ENCODE measurements at regions not wholly inside any gene's neighbourhood (a gene's known extent, or its start where the extent isn't known, plus 50 kb on each side); places are given as distances from the start of the nearest gene placed in this dataset.
"Not testable (repeated sequence)": the region's sequence is repeated elsewhere in the genome, so short reads cannot be mapped to it uniquely, and the experiment has no call there.

DNA sequence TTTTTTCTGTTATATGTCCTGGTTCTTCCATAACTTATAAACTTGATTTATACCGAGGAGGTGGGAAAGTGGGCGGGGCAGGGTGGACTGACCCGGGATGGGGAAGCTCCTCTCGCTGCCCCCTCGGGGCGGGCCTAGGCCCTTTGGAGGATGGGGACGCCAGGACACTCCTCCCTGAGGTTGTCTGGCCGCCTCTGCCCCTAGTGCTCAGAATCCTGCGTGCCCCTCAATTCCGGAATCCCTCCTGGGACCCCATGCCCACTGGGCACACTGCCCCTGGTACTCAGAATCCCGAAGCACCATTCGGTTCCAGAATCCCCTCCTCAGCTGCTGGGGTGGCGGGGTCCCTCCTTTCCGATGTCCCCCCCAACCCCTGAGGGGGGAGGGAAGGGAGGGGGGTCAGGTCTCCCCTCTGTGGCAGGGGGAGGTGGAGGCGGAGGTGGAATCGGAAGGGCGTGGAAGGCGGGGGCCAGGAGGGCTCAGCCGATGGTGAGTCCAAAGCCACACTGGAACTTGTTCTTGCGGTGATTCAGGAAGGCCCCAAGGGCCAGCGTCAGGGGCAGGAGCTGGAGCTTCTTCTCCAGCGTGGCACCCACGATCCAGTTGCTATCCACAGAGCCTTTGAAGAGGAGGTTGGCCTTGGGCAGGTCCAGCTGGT is 164.0 kb downstream of the POTEH start:
- H3K4me1 ChIP-seq (ENCODE audit: control insufficient read depth in 2 of 2, insufficient read depth in 2 of 2, low read length in 2 of 2); H3K36me3 ChIP-seq (replicated peaks in 1 of 2; ENCODE audit: control extremely low read depth in 1 of 2, control insufficient read depth in 1 of 2, extremely low read depth in 1 of 2, insufficient read depth in 2 of 2, low read length in 1 of 2); H3K4me2 ChIP-seq (replicated peaks; ENCODE audit: low read depth, low read length, poor library complexity, severe bottlenecking); H3K9me3 ChIP-seq (ENCODE audit: control extremely low read depth in 1 of 3, control insufficient read depth in 2 of 3, insufficient read depth in 1 of 3, low read length in 2 of 3); POLR2A ChIA-PET; H2AFZ ChIP-seq (ENCODE audit: insufficient read depth, low read depth, low read length, poor library complexity, severe bottlenecking); ATAC-seq (ENCODE audit: low read depth); H3K4me3 Mint-ChIP-seq; H3K27ac ChIP-seq (ENCODE audit: low read length in 2 of 2); CTCF ChIA-PET; H3K27ac Mint-ChIP-seq; H3K4me3 ChIP-seq (ENCODE audit: control extremely low read depth in 1 of 5, extremely low read depth in 1 of 5, insufficient read depth in 1 of 5, low read depth in 2 of 5, low read length in 4 of 5); DNase-seq; H3K79me2 ChIP-seq (ENCODE audit: control insufficient read depth, insufficient read depth, low read length); H4K20me1 ChIP-seq (ENCODE audit: control insufficient read depth, insufficient read depth, low read length, poor library complexity, severe bottlenecking); H3K4me1 Mint-ChIP-seq; H3K9ac ChIP-seq (ENCODE audit: low read length); intact Hi-C loops (cut with micrococcal nuclease); H3K27me3 Mint-ChIP-seq; H3K27me3 ChIP-seq (replicated peaks in 1 of 4; ENCODE audit: control extremely low read depth in 1 of 4, control insufficient read depth in 3 of 4, insufficient read depth in 4 of 4, low read length in 3 of 4); H3K9me3 Mint-ChIP-seq (ENCODE audit: insufficient read depth): not testable (repeated sequence)
- 76% methylated on average over 6 of the region's 23 CpGs for WGBS (ENCODE audit: insufficient coverage)

DNA sequence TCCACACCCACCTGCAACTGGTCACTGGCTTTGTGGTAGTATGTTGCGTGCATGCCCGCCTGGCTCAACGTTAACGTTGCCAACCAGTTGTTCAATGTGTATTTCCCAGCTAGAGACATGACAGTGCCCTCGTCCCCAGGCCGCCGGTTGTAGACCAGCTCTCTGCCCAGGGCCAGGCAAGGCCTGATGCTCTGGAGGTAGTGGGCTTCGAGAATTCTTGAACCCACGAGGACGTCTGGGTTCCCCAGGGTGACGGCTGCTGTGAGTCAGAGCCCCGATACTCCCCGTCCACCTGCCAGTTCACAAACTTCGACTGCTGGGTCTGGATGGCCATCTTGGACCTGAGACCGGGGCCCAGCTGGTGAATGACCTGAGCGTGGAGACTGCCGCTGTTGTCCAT is 164.6 kb downstream of the POTEH start:
- DNase-seq; CTCF ChIA-PET; H3K27ac ChIP-seq (ENCODE audit: low read length in 2 of 2); H3K4me1 ChIP-seq (ENCODE audit: control insufficient read depth in 2 of 2, insufficient read depth in 2 of 2, low read length in 2 of 2); POLR2A ChIA-PET; H3K4me2 ChIP-seq (replicated peaks; ENCODE audit: low read depth, low read length, poor library complexity, severe bottlenecking); H3K9me3 ChIP-seq (ENCODE audit: control extremely low read depth in 1 of 3, control insufficient read depth in 2 of 3, insufficient read depth in 1 of 3, low read length in 2 of 3); H2AFZ ChIP-seq (ENCODE audit: insufficient read depth, low read depth, low read length, poor library complexity, severe bottlenecking); H3K4me3 Mint-ChIP-seq; H3K79me2 ChIP-seq (ENCODE audit: control insufficient read depth, insufficient read depth, low read length); ATAC-seq (ENCODE audit: low read depth); H3K9ac ChIP-seq (ENCODE audit: low read length); H4K20me1 ChIP-seq (ENCODE audit: control insufficient read depth, insufficient read depth, low read length, poor library complexity, severe bottlenecking); H3K9me3 Mint-ChIP-seq (ENCODE audit: insufficient read depth); H3K4me1 Mint-ChIP-seq; H3K4me3 ChIP-seq (ENCODE audit: control extremely low read depth in 1 of 5, extremely low read depth in 1 of 5, insufficient read depth in 1 of 5, low read depth in 2 of 5, low read length in 4 of 5); H3K27me3 ChIP-seq (replicated peaks in 1 of 4; ENCODE audit: control extremely low read depth in 1 of 4, control insufficient read depth in 3 of 4, insufficient read depth in 4 of 4, low read length in 3 of 4); H3K36me3 ChIP-seq (replicated peaks in 1 of 2; ENCODE audit: control extremely low read depth in 1 of 2, control insufficient read depth in 1 of 2, extremely low read depth in 1 of 2, insufficient read depth in 2 of 2, low read length in 1 of 2); H3K27me3 Mint-ChIP-seq; intact Hi-C loops (cut with micrococcal nuclease); H3K27ac Mint-ChIP-seq: not testable (repeated sequence)
- 92% methylated on average over 9 of the region's 17 CpGs for WGBS (ENCODE audit: insufficient coverage)

DNA sequence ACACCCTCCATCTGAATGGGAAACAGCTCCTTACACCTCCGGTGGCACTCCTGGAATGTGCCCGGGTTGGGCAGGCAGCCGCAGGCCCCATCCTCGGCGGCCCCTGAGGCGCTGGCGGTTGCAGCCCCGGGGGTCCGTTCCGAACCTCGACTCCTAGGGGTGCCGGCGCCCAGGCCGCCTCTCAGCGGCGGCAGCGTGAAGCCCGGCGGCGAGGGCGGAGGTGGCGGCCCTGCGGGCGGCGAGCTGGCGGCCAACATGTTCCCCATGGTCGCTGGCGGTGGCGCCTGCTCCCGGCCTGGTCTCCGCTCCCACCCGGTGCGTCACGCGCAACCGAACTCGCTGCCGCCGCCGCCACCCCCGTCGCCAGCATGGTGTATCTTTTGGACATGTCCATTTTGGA is 165.2 kb downstream of the POTEH start:
- H3K4me1 Mint-ChIP-seq; CTCF ChIA-PET; H3K27me3 Mint-ChIP-seq; H3K9me3 Mint-ChIP-seq (ENCODE audit: insufficient read depth); H3K4me3 Mint-ChIP-seq; intact Hi-C loops (cut with micrococcal nuclease); H3K27me3 ChIP-seq (replicated peaks in 1 of 4; ENCODE audit: control extremely low read depth in 1 of 4, control insufficient read depth in 3 of 4, insufficient read depth in 4 of 4, low read length in 3 of 4); ATAC-seq (ENCODE audit: low read depth); H3K4me3 ChIP-seq (ENCODE audit: control extremely low read depth in 1 of 5, extremely low read depth in 1 of 5, insufficient read depth in 1 of 5, low read depth in 2 of 5, low read length in 4 of 5); H3K27ac Mint-ChIP-seq; H3K4me2 ChIP-seq (replicated peaks; ENCODE audit: low read depth, low read length, poor library complexity, severe bottlenecking); H4K20me1 ChIP-seq (ENCODE audit: control insufficient read depth, insufficient read depth, low read length, poor library complexity, severe bottlenecking); H3K4me1 ChIP-seq (ENCODE audit: control insufficient read depth in 2 of 2, insufficient read depth in 2 of 2, low read length in 2 of 2); H3K9me3 ChIP-seq (ENCODE audit: control extremely low read depth in 1 of 3, control insufficient read depth in 2 of 3, insufficient read depth in 1 of 3, low read length in 2 of 3); POLR2A ChIA-PET; H3K9ac ChIP-seq (ENCODE audit: low read length); H2AFZ ChIP-seq (ENCODE audit: insufficient read depth, low read depth, low read length, poor library complexity, severe bottlenecking); H3K79me2 ChIP-seq (ENCODE audit: control insufficient read depth, insufficient read depth, low read length); H3K27ac ChIP-seq (ENCODE audit: low read length in 2 of 2); DNase-seq; H3K36me3 ChIP-seq (replicated peaks in 1 of 2; ENCODE audit: control extremely low read depth in 1 of 2, control insufficient read depth in 1 of 2, extremely low read depth in 1 of 2, insufficient read depth in 2 of 2, low read length in 1 of 2): not testable (repeated sequence)
- no CpG with 5 or more reads among the region's 42 CpGs for WGBS (ENCODE audit: insufficient coverage)

DNA sequence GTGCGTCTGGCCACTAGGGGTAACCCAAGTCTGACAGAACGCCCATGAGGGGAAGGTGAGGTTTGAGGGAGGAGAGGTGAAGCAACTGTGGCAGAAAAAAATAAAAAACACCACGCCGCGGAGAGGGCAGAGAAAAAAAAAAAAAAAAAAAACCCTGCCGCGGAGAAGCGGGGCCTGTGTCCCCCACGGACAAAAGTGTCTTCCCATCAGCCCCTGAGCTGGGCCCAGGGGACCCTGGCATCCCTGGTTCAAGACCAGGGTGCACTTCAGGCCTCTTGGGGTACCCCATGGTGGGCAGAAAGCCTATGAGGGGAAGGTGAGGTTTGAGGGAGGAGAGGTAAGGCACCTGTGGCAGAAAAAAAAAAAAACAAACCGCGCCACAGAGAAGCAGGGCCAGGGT is 191.1 kb downstream of the POTEH start:
- H3K9ac ChIP-seq (ENCODE audit: low read length); H3K4me3 ChIP-seq (ENCODE audit: control extremely low read depth in 1 of 5, extremely low read depth in 1 of 5, insufficient read depth in 1 of 5, low read depth in 2 of 5, low read length in 4 of 5); DNase-seq; H3K36me3 ChIP-seq (replicated peaks in 1 of 2; ENCODE audit: control extremely low read depth in 1 of 2, control insufficient read depth in 1 of 2, extremely low read depth in 1 of 2, insufficient read depth in 2 of 2, low read length in 1 of 2); H3K79me2 ChIP-seq (ENCODE audit: control insufficient read depth, insufficient read depth, low read length); H3K4me3 Mint-ChIP-seq; CTCF ChIA-PET; H3K9me3 ChIP-seq (ENCODE audit: control extremely low read depth in 1 of 3, control insufficient read depth in 2 of 3, insufficient read depth in 1 of 3, low read length in 2 of 3); POLR2A ChIA-PET; H3K27me3 Mint-ChIP-seq; H4K20me1 ChIP-seq (ENCODE audit: control insufficient read depth, insufficient read depth, low read length, poor library complexity, severe bottlenecking); H3K27ac ChIP-seq (ENCODE audit: low read length in 2 of 2); H3K4me1 ChIP-seq (ENCODE audit: control insufficient read depth in 2 of 2, insufficient read depth in 2 of 2, low read length in 2 of 2); ATAC-seq (ENCODE audit: low read depth); intact Hi-C loops (cut with micrococcal nuclease); H3K27ac Mint-ChIP-seq; H2AFZ ChIP-seq (ENCODE audit: insufficient read depth, low read depth, low read length, poor library complexity, severe bottlenecking); H3K4me1 Mint-ChIP-seq; H3K27me3 ChIP-seq (replicated peaks in 1 of 4; ENCODE audit: control extremely low read depth in 1 of 4, control insufficient read depth in 3 of 4, insufficient read depth in 4 of 4, low read length in 3 of 4); H3K4me2 ChIP-seq (replicated peaks; ENCODE audit: low read depth, low read length, poor library complexity, severe bottlenecking); H3K9me3 Mint-ChIP-seq (ENCODE audit: insufficient read depth): not testable (repeated sequence)
- WGBS (ENCODE audit: insufficient coverage): no CpG with 5 or more reads among the region's 11 CpGs

All from B cell (primary cell).